ENCODE measurements at regions not wholly inside any gene's neighbourhood (a gene's known extent, or its start where the extent isn't known, plus 50 kb on each side); places are given as distances from the start of the nearest gene placed in this dataset.

DNA sequence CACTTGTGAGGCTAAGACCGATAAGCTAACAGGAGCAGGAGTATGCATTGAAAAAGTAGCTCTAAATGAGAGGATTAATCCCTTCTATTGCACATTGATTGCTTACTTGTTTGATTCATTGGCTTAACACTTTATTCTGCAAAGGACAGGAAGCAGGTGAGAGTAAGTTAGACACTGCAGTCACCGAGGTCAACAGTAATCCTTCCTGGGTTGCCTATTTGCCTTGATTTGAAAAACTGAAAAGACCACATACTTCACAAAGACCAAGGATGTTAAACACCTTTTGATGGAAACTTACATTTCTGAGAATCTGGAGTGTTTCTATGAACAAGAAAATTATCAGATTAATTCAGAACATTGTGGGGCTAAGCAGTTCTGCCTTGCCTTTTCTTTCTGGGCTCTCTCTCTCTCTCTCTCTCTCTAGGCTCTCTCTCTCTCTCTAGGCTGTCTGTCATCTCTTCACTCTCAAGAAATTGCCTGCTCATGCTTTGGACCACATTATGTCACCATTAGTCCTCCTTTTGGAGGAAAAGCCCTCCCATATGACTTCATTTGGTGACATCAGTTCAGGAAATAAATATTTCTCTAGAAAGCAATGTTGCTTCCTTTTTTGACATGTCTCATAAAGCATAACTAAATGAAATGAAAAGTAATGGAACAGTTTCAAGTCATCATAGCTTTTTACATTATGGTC is 103.8 kb downstream of the TNFSF18 start:
- no peak overlapping the region for H3K27ac ChIP-seq
- no peak for TF ChIP-seq ZFX (IDR thresholded peaks at IDR 0.05)
- no peak for TF ChIP-seq CTCF (conservative IDR thresholded peaks at IDR 0.05)

- H3K27ac ChIP-seq, result no peak overlapping the region
- TF ChIP-seq ZFX (IDR thresholded peaks at IDR 0.05), result no peak
- TF ChIP-seq CTCF (conservative IDR thresholded peaks at IDR 0.05), result no peak
Observed at GRCh38 chr1:172948457-172948856, 102.3 kb downstream of the TNFSF18 start.

DNA sequence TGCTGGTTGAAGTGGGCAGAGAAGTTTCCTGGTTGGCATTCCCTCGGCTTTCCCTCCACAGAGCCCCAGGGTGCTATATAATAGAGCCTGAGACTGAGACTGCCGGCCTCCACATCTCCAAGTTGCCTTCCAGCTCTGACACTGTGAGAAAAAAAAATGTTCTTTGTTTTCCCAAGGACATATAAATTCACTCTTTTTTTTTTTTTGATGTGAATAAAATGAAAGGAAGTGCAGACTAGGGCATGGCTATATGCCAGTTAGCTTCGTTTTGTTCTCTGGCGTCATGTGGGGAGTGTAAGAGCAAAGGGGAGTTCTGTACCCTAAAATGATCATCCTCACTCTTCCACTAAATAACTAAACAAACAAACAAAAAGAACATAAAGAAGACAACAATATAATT is 101.6 kb downstream of the TNFSF18 start:
- TF ChIP-seq CTCF (conservative IDR thresholded peaks at IDR 0.05), result no peak
- TF ChIP-seq ZFX (IDR thresholded peaks at IDR 0.05), result no peak
- no peak overlapping the region for H3K27ac ChIP-seq

DNA sequence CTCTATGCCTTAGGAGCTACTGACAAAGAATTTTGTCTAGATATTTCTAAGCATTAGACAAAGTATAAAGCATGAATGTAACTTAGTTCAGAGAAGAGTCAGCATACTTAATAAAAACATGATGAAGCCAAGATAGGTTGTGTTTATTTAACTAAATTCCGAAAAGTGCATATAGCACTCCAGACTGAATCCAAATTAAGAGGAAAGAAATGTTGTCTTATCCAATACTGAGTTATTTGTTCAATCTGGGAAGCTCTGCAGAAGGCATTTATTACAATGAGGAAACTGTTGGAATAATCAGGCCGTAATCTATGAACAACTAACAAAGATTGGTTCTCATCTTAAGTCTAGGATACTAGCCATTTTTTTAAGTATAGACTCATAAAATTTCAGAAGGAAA is 100.2 kb downstream of the TNFSF18 start:
- TF ChIP-seq ZFX (IDR thresholded peaks at IDR 0.05) (no peak), CTCF (conservative IDR thresholded peaks at IDR 0.05) (no peak)
- H3K27ac ChIP-seq, result no peak overlapping the region

DNA sequence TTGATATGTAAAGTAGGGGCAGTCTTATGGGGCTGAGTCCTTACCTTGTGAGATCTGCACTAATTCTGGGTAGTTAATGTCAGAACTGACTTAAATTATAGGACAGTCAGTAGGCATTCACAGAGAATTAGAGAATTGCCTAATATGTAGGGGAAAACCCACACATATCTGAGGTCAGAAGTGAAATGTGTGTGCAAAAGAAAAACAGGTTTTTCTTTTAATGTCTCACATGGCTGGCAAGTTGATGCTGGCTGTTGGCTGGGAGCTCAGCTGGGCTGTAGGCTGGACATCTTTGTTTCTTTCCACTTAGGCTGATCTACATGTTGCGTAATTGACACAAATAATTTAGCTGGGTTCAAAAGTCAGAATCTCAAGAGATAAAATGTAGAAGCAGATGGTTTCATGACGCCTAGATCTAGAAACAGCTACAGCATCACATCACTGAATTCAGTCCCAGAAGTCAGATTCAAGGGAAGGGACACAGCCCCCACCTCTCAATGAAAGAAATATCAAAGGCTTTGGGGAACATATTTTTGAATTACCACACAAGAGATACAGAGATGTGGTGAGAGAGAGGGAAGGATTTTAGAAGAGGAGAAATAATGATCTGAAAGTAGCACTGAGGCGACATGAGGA is 98.9 kb downstream of the TNFSF18 start:
- no peak overlapping the region for H3K27ac ChIP-seq
- TF ChIP-seq ZFX (IDR thresholded peaks at IDR 0.05) (no peak), CTCF (conservative IDR thresholded peaks at IDR 0.05) (no peak)

GRCh38 chr1:172952516-172952915 is 98.2 kb downstream of the TNFSF18 start:
- no peak overlapping the region for H3K27ac ChIP-seq
- no peak for TF ChIP-seq ZFX (IDR thresholded peaks at IDR 0.05)
- no peak for TF ChIP-seq CTCF (conservative IDR thresholded peaks at IDR 0.05)

DNA sequence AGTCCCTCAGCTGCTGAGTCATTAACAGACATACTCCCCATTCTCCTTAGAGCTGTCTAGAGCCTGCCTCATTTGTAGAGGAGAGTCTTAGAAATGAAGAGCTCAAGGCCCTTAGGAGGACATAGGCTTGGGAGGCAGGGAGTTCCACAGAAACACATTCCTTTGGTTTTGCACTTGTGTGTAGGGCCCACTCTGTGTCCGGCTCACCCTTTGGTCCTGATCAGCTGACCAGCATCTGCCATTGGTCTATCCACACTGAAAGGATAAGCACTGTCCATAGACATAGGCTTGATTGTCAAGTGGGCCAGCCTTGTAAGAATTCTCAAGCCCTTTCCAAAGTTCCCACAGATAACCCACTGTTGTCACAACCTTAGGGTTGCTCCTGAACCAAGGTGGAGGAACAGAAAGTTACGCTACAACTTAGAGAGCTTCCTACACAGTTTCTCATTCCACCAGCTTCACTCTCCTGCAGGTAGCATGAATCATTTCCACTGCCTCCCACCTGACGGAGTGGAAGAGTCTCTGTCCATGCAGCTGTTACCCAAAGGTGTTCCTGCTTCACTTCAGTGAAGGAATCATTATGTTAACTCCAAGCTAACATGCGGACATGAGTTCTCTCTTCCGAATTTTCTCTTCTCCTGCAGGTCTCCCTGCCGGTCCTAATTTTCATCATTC is 96.1 kb downstream of the TNFSF18 start:
- no peak overlapping the region for H3K27ac ChIP-seq
- no peak for TF ChIP-seq CTCF (conservative IDR thresholded peaks at IDR 0.05)
- TF ChIP-seq ZFX (IDR thresholded peaks at IDR 0.05), result no peak
